HG02623 (cell line): ENCODE measurements at regions not wholly inside any gene's neighbourhood (a gene's known extent, or its start where the extent isn't known, plus 50 kb on each side); places are given as distances from the start of the nearest gene placed in this dataset.
"Not testable (repeated sequence)": the region's sequence is repeated elsewhere in the genome, so short reads cannot be mapped to it uniquely, and the experiment has no call there.

Experiments used
- ATAC-seq: cut with Tn5 transposase; IDR thresholded peaks from one replicate; pipeline ENCODE4 v1.9.1; 2021; ENCODE audit warnings: moderate library complexity; ENCODE audit not compliant: unreplicated experiment

DNA sequence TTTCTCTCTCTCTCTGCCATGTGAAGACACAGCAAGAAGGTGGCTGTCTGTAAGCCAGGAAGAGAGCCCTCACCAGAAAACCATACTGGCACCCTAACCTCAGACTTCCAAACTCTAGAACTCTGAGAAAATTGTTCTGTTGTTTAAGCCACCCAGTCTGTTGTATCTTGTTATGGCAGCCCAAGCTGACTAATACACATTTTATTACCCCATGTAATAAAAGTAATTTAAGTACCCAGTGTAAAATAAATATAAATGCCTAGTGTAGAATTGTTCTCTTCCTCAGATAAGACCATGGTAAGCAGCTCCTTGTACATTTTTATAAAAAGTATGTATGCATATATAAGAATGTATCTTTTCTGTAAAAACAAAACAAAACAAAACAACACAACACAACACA, 119.7 kb downstream of the DTL start:
- no peak for ATAC-seq

DNA sequence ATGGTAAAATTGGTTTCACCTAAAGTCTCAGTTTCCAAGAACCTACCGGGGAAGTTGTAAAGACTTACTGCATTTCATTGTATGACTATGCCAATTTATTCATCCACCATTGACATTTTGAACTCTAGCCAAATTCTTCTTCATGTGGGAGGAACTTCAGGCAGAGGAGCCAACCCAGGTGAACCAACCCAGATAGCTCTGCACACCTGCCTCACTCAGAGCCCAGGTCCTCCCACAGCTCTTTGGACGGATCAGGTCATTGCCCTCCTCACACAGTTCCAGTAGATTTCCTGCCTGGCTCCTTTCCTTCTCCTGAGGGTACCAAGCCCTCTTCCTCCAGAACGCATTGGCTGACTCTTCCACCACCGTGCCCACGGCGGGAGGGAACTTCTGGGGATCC, 121.7 kb downstream of the DTL start:
- no peak for ATAC-seq

DNA sequence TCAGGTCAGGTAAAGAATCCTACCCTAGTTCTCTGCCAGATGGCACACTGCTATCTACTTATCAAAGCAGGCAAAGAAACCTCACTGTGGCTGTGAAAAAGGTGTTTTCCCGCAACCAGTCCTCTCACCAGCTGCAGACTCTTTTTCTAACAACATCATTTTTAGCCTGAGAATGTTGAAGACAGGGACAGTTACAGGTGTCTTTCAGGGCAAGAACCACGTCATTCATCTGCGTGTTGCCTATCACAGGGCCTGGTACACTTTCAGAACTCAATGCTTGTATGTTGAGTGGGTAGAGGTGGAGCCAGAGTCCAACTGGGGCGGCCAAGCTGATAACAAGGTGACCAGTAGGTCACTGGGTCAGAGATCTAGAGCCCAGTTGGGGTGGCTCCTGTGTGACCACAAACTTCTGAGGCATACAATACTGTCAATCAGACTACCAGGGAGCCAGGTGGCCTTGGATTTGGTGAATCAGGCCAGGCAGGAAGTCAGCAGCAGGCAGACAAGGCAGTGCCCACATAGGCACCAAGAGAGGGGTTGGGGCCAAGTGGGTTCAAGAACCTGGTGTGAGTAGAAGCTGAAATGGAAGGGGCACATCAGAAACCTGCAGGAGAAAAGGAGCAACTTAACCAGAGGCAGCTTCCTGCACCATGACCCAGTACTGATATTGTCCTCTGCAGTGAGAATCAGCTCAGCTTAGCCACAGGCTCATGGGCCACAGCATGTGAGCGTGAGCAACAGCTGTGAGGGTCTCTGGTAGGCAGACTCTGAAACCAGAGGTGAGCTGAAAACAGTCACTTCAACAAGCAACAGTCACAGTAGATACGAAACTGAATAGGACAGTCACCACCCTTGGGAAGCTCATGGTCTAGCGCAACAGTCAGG, 123.6 kb downstream of the DTL start:
- ATAC-seq = peak; percentile 43

DNA sequence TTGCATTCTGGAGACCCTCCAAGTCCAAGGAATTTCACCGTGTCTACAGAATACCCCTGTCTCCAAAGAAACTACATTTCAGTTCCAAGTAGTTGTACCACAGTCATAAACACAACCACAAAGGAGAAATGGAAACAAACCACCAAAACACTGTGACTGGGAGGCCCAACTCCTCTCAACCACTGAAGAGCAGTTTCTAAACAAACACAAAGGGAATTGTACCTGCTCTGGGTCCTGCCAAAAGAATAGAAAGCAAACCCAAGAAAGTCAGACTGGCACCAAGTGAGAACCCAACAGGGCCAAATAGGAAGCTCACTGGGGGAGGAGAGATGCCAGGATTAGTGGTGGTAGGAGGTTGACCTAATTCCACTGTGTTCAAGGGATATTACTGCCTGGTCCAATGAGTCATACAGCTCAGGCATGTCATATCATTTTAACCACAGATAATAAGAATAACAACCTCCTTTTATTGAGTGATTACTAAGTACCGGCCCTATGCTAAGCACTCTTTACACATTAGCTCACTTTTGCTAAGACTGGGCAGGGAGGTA, 123.9 kb upstream of the PPP2R5A start:
- ATAC-seq = no peak

DNA sequence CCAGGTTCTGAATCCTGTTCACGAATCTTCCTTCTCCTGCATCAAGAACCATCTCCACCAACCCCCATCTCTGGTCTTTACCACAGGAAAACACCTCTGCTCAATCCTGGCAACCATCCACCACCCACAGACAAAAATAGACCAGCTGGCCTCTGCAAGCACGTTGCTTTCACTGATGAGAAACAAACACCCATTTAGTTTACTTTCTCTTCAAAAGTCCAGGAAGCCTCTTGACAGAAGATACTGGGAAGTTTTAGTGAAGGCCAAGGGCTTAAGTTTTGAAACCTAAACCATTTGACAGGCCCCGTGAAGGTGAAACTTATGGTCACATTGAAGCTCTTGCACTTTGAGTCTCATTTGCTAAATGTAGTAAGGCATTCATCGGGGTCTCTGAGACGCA, 122.6 kb upstream of the PPP2R5A start:
- ATAC-seq = peak; percentile 45

DNA sequence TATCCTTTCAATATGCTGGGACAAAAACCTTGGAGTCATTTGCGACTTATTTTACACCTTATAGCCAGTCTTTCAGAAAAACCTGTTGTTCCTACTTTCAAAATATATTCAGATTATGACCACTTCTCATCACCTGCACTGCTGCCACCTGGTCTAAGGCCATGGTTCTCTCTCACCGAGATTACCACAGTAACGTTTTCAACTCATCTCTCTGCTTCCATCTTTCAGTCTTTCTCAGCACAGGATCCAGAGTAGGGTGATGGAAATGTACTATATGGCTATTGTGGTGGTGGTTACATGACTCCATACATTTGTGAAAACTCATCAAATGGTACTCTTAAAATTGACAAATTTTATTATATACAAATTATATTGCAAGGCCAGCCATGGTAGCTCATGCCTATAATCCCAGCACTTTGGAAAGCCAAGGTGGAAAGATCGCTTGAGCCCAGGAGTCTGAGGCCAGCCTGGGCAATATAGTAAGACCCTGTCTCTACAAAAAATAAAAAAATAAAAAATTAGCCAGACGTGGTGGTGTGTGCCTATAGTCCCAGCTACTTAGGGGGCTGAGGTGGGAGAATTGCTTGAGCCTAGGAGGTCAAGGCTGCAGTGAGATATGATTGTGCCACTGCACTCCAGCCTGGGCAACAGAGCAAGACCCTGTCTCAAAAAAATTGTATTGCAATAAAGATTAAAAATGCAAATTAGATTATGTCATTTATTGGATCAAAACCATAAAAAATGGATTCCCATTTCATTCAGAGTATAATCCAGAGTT, 120.9 kb upstream of the PPP2R5A start:
- no peak for ATAC-seq

DNA sequence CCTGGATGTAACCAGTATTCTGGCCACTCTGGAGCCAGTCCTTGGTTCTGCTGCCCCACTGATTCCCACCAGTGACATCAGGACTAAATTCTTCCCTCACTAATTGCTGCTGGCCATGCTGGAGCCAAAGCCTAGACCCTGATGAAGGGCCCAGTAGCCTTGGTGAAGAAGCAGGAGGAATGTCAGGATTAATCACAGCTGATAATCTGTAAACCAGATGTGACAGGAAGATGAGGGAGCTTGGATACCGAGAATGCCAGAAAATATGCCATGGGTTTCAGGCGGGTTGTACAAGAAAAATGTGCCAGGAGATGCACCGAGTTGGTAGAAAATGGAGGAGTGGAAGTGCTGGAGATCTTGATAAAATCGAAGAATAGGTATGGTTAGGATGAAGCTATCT, 119.0 kb upstream of the PPP2R5A start:
- ATAC-seq = no peak

DNA sequence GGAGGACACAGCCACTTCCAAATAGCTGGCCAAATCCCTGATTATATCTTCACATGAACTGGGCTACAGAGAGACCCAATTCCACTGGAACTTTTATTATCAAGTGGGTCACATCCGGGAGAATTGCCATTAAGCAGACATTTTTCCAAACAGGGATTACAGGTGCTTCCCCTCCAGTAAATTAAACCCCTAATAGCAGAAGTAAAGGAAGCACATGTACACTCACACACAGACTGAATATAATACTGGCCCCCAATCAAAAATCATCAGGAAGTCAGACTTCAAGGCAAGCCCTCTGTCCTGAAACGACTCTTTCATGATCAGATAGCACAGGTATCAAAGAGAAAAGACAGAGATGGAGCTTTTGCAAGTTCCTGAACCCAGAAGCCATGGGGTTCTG, 118.6 kb upstream of the PPP2R5A start:
- ATAC-seq = no peak

DNA sequence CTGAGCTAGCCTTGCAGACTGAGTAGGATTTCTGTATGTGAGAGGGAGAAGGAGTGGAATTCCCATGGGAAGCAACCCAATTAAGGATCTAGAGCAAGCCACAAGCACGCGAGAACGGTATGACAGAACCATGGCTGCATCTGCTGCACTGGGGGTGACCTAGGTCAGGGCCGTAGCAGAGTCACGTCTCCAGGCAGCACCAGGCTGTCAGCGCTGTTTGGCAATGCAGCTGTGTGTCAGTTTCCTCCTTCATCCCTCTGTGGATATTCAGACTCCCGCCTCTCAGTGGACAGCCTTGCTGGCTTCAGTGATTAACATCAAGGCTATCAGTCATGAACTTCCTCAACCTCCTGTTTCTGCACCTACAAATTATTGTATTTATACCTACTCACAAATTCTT, 118.1 kb upstream of the PPP2R5A start:
- no peak for ATAC-seq

DNA sequence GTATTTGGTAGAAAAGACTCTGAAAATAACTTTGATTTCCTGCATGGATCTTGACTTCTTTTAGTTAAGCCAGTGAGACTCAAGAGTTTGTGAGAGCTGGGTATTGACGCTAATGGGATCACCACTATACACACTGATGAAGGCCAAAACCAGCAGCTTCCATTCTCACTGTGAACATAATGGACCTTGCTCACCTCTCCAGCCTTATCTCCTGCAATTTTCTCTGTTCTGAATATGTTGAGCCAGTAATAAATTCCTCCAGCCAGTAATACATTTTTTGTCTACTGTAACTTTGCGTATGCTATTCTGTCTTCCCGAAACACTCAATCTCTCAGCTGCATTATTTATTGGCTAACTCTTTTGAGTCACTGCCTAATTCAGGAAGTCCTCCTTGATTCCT, 111.6 kb upstream of the PPP2R5A start:
- no peak for ATAC-seq

DNA sequence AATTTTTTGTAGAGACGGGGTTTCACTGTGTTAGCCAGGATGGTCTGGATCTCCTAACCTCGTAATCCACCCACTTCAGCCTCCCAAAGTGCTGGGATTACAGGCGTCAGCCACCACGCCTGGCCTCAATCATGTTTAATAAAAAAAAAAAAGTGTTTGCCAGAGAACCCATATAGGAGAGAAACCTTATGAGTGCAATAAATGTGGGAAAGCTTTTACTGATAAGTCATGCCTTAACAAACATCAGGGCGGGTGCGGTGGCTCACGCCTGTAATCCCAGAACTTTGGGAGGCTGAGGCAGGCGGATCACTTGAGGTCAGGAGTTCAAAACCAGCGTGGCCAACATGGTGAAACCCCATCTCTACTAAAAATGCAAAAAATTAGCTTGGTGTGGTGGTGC, 110.9 kb upstream of the PPP2R5A start:
- ATAC-seq = not testable (repeated sequence)

DNA sequence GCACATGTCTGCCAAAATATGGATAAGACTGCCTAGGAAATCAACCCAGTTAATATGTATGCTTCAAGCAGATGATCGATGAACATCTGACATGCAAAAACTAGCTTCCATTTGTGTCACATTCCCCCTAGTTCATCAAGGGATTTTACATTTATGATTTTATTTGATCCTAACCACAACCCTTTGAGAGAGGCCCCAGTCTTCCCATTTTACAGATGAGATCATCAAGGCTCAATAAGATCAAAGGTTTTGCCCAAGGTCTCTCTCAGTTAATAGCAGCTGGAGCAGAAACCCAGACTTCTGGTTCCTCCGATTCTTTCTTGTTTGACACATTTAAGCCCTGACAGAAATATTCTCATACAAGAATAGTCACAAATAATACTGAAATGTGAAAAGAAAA, 107.7 kb upstream of the PPP2R5A start:
- no peak for ATAC-seq

DNA sequence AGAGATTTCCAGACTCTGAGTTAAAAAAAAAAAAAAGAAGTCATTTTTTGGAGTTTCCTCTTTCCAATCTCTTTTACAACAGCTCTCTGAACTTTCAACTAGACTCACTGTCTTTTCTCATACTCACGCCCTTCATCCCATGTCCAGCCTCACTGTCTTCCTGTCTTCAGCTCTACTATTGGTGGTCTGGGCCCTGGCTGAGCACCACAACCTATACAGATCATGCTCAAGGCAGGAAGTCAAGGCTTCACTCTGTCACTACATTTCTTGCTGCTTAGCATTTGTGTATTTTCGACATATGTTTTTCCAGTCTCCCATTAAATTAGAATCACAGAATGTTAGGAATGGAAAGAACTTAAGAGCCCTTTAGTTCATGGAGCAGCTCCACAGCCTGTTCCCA, 106.4 kb upstream of the PPP2R5A start:
- ATAC-seq = no peak

DNA sequence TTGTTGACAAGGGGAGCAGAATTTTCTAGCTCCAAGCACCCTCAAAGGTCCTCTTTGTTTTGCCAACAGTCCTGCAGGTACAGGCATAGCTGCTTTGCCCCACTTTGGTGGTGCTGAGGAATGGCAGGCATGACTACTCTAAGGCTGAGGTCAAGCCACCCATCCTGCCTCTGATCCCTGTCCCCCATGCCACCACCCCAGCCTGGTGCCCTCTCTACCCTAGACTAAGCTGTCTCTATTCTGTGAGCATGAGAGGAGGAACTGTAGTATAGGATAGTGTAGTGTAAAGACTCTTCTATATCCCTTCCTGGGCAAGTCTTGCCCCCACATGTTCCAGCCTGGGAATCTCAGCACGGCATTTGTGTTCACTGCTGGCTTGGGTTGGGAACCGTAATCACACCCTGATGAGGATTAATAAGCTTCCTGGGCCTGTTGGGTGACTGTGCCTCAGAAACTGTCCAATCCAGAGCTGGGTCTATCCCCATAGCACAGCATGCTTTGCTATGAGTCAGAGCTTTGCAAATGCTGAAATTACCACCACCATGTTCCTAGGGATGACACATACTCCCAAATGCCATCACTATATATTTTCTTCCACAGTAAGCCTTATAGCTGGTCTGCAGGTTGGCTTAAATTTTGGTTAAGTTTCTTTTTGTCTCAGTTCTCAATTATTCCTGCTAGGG, 105.7 kb upstream of the PPP2R5A start:
- ATAC-seq = no peak

DNA sequence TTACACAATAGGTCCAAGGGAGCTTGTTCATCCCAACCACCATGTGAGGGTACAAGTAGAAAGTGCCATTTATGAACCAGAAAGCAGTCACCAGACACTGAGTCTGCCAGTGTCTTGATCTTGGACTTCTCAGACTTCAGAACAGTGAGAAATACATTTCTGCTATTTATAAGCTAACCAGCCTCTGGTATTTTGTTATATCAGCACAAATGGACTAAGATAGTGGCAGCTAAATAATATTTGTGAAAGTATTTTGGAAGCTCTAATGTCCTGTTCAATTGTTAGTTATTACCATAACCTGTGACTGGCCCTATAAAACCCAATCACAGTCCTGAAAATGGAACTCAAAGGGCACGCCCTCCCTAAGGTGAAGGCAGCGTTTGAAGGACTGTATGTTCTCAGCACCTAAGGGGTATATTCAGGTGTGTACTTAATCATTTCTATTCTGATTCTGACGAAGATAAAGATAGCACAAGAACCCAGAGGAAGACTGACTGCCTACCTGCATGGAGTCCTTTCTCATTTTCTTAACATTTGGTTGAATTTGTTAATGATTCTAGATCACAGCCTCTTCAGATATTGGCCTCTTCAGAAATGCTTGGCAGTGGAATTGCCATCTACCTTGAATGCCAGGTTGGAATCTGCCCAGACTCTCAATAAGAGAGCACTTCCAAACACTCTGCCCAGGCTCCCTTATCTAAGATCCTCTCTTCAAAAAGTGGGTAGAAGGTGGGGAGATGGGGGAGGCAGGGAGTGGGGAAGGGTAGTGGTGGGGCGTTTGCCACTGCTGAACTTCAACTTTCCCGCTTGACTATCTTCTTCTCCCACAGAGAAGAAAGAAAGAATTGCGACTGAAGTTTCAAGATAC, 104.0 kb upstream of the PPP2R5A start:
- ATAC-seq = no peak

DNA sequence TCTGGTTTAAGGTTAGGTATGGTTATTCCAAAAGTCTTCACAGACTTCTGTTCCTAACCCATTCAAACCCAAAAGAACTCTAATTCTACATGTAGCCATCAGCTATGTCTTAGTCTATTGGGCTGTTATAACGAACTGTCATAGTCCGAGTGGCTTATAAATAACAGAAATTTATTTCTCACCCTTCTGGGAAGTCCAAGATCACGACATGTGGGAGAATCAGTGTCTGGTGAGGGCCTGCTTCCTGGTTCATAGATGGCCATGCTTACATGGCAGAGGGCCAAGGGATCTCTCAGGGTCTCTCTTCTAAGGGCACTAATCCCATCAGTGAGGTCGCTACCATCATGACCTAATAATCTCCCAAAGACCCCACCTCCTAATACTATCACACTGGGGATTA, 103.0 kb upstream of the PPP2R5A start:
- ATAC-seq = no peak

DNA sequence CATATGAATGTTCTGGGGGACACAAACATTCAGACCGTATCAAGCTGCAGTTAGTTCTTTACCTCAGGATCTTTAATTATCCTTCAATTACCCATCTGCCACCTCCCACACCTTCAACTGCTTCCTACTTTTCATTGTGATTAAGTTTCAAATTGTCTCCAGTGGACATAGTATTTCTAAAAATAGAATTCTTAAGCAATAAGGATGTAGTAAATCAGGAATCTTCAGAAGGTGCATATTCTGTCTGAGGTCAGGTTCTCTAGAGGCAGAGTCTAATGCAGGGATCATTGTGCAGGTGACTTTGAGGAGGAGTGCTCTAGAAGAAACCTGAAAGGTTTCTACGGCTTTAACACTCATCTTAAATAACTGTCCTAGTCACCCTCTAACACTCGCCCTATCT, 102.6 kb upstream of the PPP2R5A start:
- ATAC-seq = no peak

DNA sequence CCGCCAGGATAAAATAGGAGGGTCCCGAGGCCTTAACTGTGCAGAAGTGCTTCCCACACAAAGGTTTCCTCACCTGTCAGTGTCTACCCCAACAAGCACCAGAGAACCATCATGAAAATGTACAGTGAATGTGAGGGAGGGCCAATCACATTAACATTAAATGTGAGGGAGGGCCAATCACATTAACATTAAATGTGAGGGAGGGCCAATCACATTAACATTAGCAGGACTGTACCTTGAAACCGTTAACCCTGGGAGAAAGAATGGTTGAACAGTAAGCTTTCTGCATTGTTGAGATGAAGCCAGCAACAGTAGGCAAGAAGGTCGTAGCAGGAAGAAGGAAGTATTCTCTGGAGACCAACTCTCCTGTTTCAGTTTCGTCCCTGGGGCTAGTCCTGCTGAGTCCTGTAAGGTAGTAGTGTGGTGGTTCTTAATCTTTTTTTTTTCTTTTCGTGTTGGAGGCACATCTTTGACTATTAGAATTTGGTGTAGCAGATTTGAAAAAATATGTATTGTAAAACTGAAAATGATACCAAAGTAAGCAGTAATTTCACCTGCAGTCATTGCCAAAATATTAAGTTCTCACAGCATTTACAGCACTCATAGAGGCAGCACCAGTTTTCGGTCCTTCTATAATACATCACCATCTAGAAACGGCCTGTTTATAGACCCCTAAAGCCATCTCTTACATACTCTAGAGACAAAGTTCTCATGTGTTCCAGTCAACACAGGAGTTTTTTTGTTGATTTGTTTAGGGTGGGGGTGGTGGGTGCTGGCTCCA, 98.6 kb upstream of the PPP2R5A start:
- peak; percentile 96 for ATAC-seq

DNA sequence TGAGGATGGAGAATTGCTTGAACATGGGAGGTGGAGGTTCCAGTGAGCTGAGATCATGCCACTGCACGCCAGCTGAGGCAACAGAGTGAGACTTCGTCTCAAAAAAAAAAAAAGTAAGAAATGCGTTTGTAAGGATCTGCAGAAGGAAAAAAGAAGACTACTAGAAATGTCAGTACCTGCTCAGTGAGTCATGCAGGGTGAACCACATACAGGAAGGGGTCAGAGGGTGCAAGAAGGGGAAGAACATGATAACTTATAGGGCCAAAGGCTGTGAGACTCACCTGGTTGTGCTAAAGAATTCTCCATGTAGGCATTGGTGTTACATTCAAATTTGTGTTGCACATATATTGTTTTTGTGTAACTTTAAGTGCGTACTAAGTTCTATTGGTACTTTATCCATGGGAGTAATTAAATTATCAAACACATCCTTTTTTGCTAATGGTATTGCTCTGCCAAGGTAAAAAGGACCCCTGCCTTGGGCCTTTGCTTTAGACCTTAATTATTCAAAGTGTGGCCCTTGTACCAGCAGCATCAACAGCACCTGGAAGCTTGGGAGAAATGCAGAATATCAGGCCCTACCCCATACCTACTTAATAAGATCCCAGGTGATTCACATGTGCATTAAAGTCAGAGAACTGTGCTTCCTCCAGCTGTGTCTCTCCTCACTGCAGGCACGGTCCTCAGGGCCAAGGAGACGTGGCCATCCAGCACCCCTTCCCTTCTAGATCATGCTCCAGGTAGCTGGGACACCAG, 96.4 kb upstream of the PPP2R5A start:
- ATAC-seq = no peak
